ENCODE measurements at regions not wholly inside any gene's neighbourhood (a gene's known extent, or its start where the extent isn't known, plus 50 kb on each side); places are given as distances from the start of the nearest gene placed in this dataset.
"Not testable (repeated sequence)": the region's sequence is repeated elsewhere in the genome, so short reads cannot be mapped to it uniquely, and the experiment has no call there.

DNA sequence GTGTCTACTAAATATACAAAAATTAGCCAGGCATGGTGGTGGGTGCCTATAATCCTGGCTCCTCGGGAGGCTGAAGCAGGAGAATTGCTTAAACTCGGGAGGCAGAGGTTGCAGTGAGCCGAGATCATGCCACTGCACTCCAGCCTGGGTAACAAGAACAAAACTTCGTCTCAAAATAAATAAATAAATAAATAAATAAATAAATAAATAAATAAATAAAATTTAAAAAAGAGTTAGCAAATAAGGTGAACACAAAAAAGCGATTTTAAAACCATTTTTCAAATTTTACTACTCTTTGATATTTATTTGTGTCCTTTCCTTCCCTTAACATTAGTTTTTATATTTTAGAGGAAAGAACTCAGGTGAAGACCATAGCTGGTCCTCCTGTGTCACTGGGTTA, 453.3 kb downstream of the ZNF536 start:
- H3K4me1 Mint-ChIP-seq; H3K27ac Mint-ChIP-seq; ATAC-seq (ENCODE audit: low read depth in 2 of 2); H3K27me3 Mint-ChIP-seq; H3K36me3 Mint-ChIP-seq; DNase-seq; H3K4me3 Mint-ChIP-seq: not testable (repeated sequence)
- H3K9me3 Mint-ChIP-seq = peaks cover 5 to 30% (median 8%) of the 10 kb centered on the region in 7 donors

DNA sequence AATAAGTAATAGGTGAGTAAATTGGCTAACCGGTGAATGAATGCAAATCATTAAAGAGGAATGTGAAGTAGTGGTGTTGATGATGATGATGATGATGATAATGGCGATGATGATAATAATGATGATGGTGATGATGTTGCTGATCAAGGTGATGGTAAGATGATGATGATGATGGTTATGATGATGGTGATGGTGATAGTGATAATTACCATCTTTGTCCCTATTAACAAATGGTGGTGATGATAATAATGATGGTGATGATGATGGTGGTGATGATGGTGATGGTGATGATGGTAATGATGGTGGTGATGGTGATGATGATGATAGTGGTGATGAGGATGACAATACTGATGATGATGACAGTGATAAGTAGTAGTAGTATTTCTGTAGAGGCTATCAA, 452.6 kb downstream of the ZNF536 start:
- DNase-seq (no peak), ATAC-seq (ENCODE audit: low read depth in 2 of 2) (no peak)
- Mint-ChIP-seq H3K4me1 (no peaks in the 10 kb centered on the region), H3K9me3 (peaks cover 5 to 24% (median 7%) of the 10 kb centered on the region in 7 donors), H3K4me3 (no peak overlapping the region), H3K27ac (no peak overlapping the region), H3K27me3 (peaks cover 0 to 4% (median 0%) of the 10 kb centered on the region in 3 donors), H3K36me3 (no peaks in the 10 kb centered on the region)

GRCh38 chr19:30817965-30818567, 445.9 kb downstream of the ZNF536 start:
- DNase-seq (no peak), ATAC-seq (ENCODE audit: low read depth in 2 of 2) (no peak)
- Mint-ChIP-seq H3K27me3 (peaks cover 0 to 8% (median 0%) of the 10 kb centered on the region in 3 donors), H3K36me3 (peaks cover 0 to 8% of the 10 kb centered on the region in 2 donors), H3K4me3 (no peak overlapping the region), H3K27ac (peak overlapping the region in 1 of 6 donors; percentile 71), H3K4me1 (peaks cover 0 to 4% (median 0%) of the 10 kb centered on the region in 3 donors), H3K9me3 (peaks cover 2 to 23% (median 5%) of the 10 kb centered on the region in 7 donors)

- H3K4me3 Mint-ChIP-seq = no peak overlapping the region
- H3K27me3 Mint-ChIP-seq = peaks cover 0 to 8% (median 0%) of the 10 kb centered on the region in 3 donors
- H3K9me3 Mint-ChIP-seq = peaks cover 2 to 23% (median 5%) of the 10 kb centered on the region in 7 donors
- H3K36me3 Mint-ChIP-seq = peaks cover 0 to 8% of the 10 kb centered on the region in 2 donors
- H3K27ac Mint-ChIP-seq = no peak overlapping the region
- H3K4me1 Mint-ChIP-seq = peaks cover 0 to 4% (median 0%) of the 10 kb centered on the region in 3 donors
- no peak for ATAC-seq (ENCODE audit: low read depth in 2 of 2)
- no peak for DNase-seq
These were observed 445.0 kb downstream of the ZNF536 start for GRCh38 chr19:30817197-30817596.

DNA sequence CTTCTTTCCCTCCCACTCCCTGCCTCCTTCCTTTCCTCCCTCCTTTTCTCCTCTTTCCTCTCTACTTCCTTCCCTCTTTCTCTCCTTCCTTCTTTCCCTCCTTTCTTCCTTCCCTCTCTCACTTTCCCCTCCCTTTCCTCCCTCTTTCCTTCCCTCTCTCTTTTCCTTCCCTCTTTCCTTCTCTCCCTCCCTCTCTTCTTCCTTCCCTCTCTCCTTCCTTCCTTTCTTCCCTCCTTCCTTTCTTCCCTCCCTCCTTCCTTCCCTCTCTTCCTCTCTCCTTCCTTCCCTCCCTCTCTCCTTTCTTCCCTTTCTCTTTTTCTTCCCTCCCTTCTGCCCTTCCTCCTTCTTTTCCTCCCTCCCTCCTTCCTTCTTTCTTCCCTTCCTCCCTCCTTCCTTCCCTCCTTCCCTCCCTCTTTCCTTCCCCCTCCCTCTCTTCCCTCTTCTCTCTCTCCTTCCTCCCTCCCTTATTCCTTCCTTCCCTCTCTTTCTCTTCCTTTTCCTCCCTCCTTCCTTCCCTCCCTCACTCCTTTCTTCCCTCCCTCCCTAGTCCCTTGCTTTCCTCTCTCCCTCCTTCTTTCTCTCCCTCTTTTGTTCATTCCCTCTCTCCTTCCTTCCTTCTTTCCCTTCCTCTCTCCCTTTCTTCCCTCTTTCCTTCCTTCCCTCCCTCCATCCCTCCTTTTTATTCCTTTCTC, 443.9 kb downstream of the ZNF536 start:
- H3K4me3 Mint-ChIP-seq = no peak overlapping the region
- peaks cover 0 to 8% (median 0%) of the 10 kb centered on the region in 3 donors for H3K27me3 Mint-ChIP-seq
- H3K36me3 Mint-ChIP-seq = peaks cover 0 to 8% of the 10 kb centered on the region in 2 donors
- peaks cover 0 to 4% (median 0%) of the 10 kb centered on the region in 3 donors for H3K4me1 Mint-ChIP-seq
- DNase-seq = no peak
- H3K9me3 Mint-ChIP-seq = peaks cover 4 to 23% (median 6%) of the 10 kb centered on the region in 7 donors
- no peak for ATAC-seq (ENCODE audit: low read depth in 2 of 2)
- H3K27ac Mint-ChIP-seq = no peak overlapping the region

DNA sequence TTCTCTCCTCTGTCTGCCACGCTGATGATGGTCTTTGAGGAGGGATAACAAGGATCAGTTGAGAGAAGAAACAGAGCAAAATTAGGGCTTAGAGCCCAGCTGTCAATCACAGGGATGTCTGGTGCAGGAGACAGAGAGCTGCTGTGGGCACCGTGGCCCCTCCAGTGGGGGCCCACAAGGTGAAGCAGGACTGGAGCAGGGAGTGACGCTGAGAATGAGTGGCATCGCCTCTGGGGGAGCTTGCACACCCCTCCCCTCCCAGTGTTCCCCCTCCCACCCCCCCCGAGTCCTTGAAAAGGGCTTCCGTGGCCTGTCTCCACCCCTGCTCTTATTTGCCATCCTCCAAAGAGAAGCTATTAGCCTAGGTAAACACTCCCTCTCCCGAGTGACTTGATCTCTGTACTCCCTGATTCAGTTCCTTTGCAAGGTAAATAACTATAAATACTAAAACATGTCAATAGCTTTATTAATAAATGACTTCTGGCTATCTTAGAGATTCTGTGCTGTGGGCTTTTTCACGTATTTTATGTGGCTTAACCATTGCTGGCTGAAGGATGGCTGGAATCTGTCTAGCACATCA, 440.0 kb downstream of the ZNF536 start:
- H3K36me3 Mint-ChIP-seq = peaks cover 0 to 8% of the 10 kb centered on the region in 2 donors
- no peak overlapping the region for H3K27ac Mint-ChIP-seq
- DNase-seq = no peak
- H3K27me3 Mint-ChIP-seq = peaks cover 0 to 8% (median 0%) of the 10 kb centered on the region in 3 donors
- H3K4me1 Mint-ChIP-seq = peaks cover 0 to 4% (median 0%) of the 10 kb centered on the region in 3 donors
- H3K9me3 Mint-ChIP-seq = peaks cover 4 to 25% (median 8%) of the 10 kb centered on the region in 7 donors
- ATAC-seq (ENCODE audit: low read depth in 2 of 2) = no peak
- H3K4me3 Mint-ChIP-seq = no peak overlapping the region

- Mint-ChIP-seq H3K4me1 (peaks cover 0 to 3% (median 0%) of the 10 kb centered on the region in 3 donors), H3K27me3 (peaks cover 0 to 5% (median 0%) of the 10 kb centered on the region in 3 donors), H3K9me3 (peaks cover 4 to 24% (median 8%) of the 10 kb centered on the region in 7 donors), H3K27ac (no peak overlapping the region), H3K4me3 (no peak overlapping the region), H3K36me3 (peaks cover 0 to 5% of the 10 kb centered on the region in 2 donors)
- ATAC-seq (ENCODE audit: low read depth in 2 of 2) (no peak), DNase-seq (no peak)
These were observed 439.4 kb downstream of the ZNF536 start for GRCh38 chr19:30811397-30812098.

DNA sequence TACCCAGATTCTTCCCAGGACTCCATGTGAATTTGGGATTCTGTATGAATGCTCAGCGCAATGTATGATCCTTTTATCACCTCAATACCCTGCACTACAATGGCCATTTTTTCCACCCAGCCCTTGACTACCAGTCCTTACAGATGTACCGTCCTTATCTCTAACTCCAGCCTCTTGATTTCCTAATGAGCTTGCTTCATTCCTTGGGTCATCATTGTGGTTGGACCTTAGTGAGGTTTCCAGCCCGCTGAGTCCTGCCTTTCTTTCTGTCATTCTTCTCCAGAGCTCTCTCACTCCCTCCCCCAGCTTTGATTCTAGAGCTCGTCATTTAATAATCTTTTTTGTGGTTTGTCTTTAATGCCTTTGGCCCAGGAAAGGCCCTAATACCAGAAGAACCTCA, 438.5 kb downstream of the ZNF536 start:
- Mint-ChIP-seq H3K36me3 (no peaks in the 10 kb centered on the region), H3K4me3 (no peak overlapping the region), H3K4me1 (no peaks in the 10 kb centered on the region), H3K27me3 (no peaks in the 10 kb centered on the region), H3K9me3 (peaks cover 4 to 20% (median 8%) of the 10 kb centered on the region in 7 donors), H3K27ac (no peak overlapping the region)
- no peak for ATAC-seq (ENCODE audit: low read depth in 2 of 2)
- DNase-seq = no peak

- no peak overlapping the region for H3K27ac Mint-ChIP-seq
- H3K27me3 Mint-ChIP-seq = no peaks in the 10 kb centered on the region
- DNase-seq (no peak), ATAC-seq (ENCODE audit: low read depth in 2 of 2) (no peak)
- H3K4me1 Mint-ChIP-seq = no peaks in the 10 kb centered on the region
- H3K9me3 Mint-ChIP-seq = peaks cover 0 to 10% (median 4%) of the 10 kb centered on the region in 7 donors
- H3K36me3 Mint-ChIP-seq = no peaks in the 10 kb centered on the region
- no peak overlapping the region for H3K4me3 Mint-ChIP-seq
These were observed 435.1 kb downstream of the ZNF536 start for GRCh38 chr19:30807278-30807677.

DNA sequence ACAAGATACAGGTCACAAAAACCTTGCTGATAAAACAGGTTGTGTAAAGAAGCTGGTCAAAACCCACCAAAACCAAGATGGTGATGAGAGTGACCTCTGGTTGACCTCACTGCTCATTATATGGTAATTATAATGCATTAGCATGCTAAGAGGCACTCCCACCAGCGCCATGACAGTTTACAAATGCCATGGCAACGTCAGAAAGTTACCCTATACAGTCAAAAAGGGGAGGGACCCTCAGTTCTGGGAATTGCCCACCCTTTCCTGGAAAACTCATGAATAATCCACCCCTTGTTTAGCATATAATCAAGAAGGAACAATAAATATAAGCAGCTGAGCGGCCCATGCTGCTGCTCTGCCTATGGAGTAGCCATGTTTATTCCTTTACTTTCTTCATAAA, 434.1 kb downstream of the ZNF536 start:
- DNase-seq = no peak
- no peaks in the 10 kb centered on the region for H3K27me3 Mint-ChIP-seq
- no peak overlapping the region for H3K4me3 Mint-ChIP-seq
- H3K9me3 Mint-ChIP-seq = peaks cover 0 to 10% (median 4%) of the 10 kb centered on the region in 7 donors
- H3K36me3 Mint-ChIP-seq = no peaks in the 10 kb centered on the region
- H3K27ac Mint-ChIP-seq = no peak overlapping the region
- no peak for ATAC-seq (ENCODE audit: low read depth in 2 of 2)
- H3K4me1 Mint-ChIP-seq = no peaks in the 10 kb centered on the region

- DNase-seq (no peak), ATAC-seq (ENCODE audit: low read depth in 2 of 2) (no peak)
- no peaks in the 10 kb centered on the region for H3K36me3 Mint-ChIP-seq
- H3K9me3 Mint-ChIP-seq = peaks cover 0 to 5% (median 0%) of the 10 kb centered on the region in 7 donors
- H3K4me3 Mint-ChIP-seq = no peak overlapping the region
- no peaks in the 10 kb centered on the region for H3K4me1 Mint-ChIP-seq
- no peak overlapping the region for H3K27ac Mint-ChIP-seq
- H3K27me3 Mint-ChIP-seq = peaks cover 0 to under 1% (median 0%) of the 10 kb centered on the region in 3 donors
These were observed 432.6 kb downstream of the ZNF536 start for GRCh38 chr19:30804751-30805150.

GRCh38 chr19:30804333-30804732, 432.1 kb downstream of the ZNF536 start:
- not testable (repeated sequence) for ATAC-seq (ENCODE audit: low read depth in 2 of 2); H3K36me3 Mint-ChIP-seq; H3K9me3 Mint-ChIP-seq; H3K27ac Mint-ChIP-seq; H3K4me1 Mint-ChIP-seq; H3K4me3 Mint-ChIP-seq; H3K27me3 Mint-ChIP-seq; DNase-seq

GRCh38 chr19:30802424-30803013, 430.3 kb downstream of the ZNF536 start:
- no peaks in the 10 kb centered on the region for H3K36me3 Mint-ChIP-seq
- DNase-seq (no peak), ATAC-seq (ENCODE audit: low read depth in 2 of 2) (no peak)
- no peaks in the 10 kb centered on the region for H3K4me1 Mint-ChIP-seq
- H3K27me3 Mint-ChIP-seq = peaks cover 0 to 4% (median 0%) of the 10 kb centered on the region in 3 donors
- no peak overlapping the region for H3K4me3 Mint-ChIP-seq
- H3K9me3 Mint-ChIP-seq = no peaks in the 10 kb centered on the region
- H3K27ac Mint-ChIP-seq = no peak overlapping the region

Measured in naive B cell (primary cell).